Spleen (tissue), 11 donors: ENCODE measurements at regions not wholly inside any gene's neighbourhood (a gene's known extent, or its start where the extent isn't known, plus 50 kb on each side); places are given as distances from the start of the nearest gene placed in this dataset.

Experiments
- DNase-seq: peaks from one replicate; pipeline ENCODE4 v3.0.0-alpha.2; 2020
- H3K27ac ChIP-seq, 8 donors: fragments of 200-600 bp; sonication (generic) in 7 of 8; 1 replicate in 4 of 8; 2 replicates in 4 of 8; pipeline versions ENCODE4 v1.5.0 to v1.8.0; 2016 to 2021; ENCODE audit warnings: inconsistent platforms in 4 of 8, mild to moderate bottlenecking in 4 of 8, moderate library complexity in 1 of 8
- H3K27me3 ChIP-seq, 7 donors: fragments of 200-600 bp; sonication (generic) in 6 of 7; replicated peaks in 1 of 7; 1 replicate in 4 of 7; 2 replicates in 3 of 7; pipeline versions ENCODE4 v1.5.0 to v1.8.0; 2016 to 2021; ENCODE audit warnings: inconsistent platforms in 3 of 7, mild to moderate bottlenecking in 1 of 7
- H3K36me3 ChIP-seq, 6 donors: fragments of 200-600 bp; sonication (generic) in 5 of 6; 1 replicate in 4 of 6; 2 replicates in 2 of 6; pipeline versions ENCODE4 v1.5.0 to v1.8.0; 2016 to 2021; ENCODE audit warnings: inconsistent platforms in 2 of 6
- H3K4me1 ChIP-seq, 6 donors: fragments of 200-600 bp; sonication (generic) in 5 of 6; 1 replicate in 3 of 6; 2 replicates in 3 of 6; pipeline versions ENCODE4 v1.5.0 to v1.8.0; 2016 to 2021; ENCODE audit warnings: inconsistent platforms in 3 of 6
- H3K4me3 ChIP-seq, 8 donors: fragments of 200-600 bp; sonication (generic) in 7 of 8; 1 replicate in 4 of 8; 2 replicates in 4 of 8; pipeline versions ENCODE4 v1.5.0 to v1.8.0; 2016 to 2021; ENCODE audit warnings: inconsistent platforms in 4 of 8, mild to moderate bottlenecking in 4 of 8, moderate library complexity in 2 of 8
- H3K9me3 ChIP-seq, 8 donors: fragments of 200-600 bp; sonication (generic) in 7 of 8; 1 replicate in 4 of 8; 2 replicates in 4 of 8; pipeline versions ENCODE4 v1.5.0 to v1.8.0; 2016 to 2021; ENCODE audit warnings: inconsistent platforms in 4 of 8
- POLR2A ChIP-seq, 3 donors: fragments of 450-650 bp; IDR thresholded peaks; one replicate each; pipeline ENCODE4 v1.5.1; 2017; ENCODE audit warnings: antibody characterized with exemption in 3 of 3, mild to moderate bottlenecking in 1 of 3
- POLR2AphosphoS5 ChIP-seq, 3 donors: sonication (generic); formaldehyde crosslinking; IDR thresholded peaks; one replicate each; pipeline ENCODE4 v1.5.1; 2017; ENCODE audit warnings: antibody characterized with exemption in 3 of 3
- WGBS, 5 donors: extraction: QIAGEN DNeasy Blood & Tissue Kit in 3 of 5; methylation state at CpG; one replicate each; pipeline versions ENCODE4 v1.1.5 to v1.1.7; 2013 to 2018; 5-methylcytosine and 5-hydroxymethylcytosine counted together
- intact Hi-C: fragments of 100-400 bp; cut with DNase I; formaldehyde crosslinking; loops from one replicate; pipeline ENCODE4 v1.15.0; 2023; ENCODE audit warnings: low total_unique reads
- TF ChIP-seq, protein P1 (sequence below), 11 experiments: fragments of 200-600 bp in 7 of 11; fragments of 450-650 bp in 4 of 11; sonication (generic) in 4 of 11; IDR thresholded peaks in 8 of 11; conservative IDR thresholded peaks in 3 of 11; 1 replicate in 7 of 11; 2 replicates in 4 of 11; pipeline versions ENCODE4 v1.4.0 to v1.8.0; 2016 to 2021; ENCODE audit warnings: antibody characterized with exemption in 11 of 11, inconsistent platforms in 4 of 11, mild to moderate bottlenecking in 1 of 11
- donor health status: healthy with polysubstance abuse.
- donor health status: DM: no; HTN: no; CAD: no; lungs with moderate emphysema.
- donor health status: DM: no; HTN: no; CAD: no.
- donor health status: Bipolar disorder and iron deficiency.
- donor health status: healthy.
- donor health status: DM: no; HTN: no; CAD: no.
- donor health status: DM: yes; HTN: yes; CAD: no.

DNA sequence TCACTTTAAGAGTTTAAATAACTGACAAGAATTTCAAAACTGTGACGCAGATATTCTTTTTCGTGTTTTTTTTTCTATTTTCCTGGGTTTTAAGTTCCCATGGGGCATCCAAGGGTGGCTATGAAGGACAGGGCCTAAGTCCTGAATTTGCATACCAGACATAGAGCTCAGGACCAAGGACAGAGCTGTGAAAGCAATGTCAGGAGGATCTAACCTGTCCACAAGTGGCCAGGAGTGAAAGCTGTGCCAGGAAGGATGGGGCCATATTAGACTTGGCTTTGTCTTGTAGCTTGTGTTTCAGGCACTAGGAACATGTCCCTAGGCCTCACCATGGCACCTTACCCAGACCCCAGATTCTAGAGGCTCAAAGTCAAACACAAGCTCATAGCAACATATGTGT, 289.4 kb upstream of the MIR17HG start:
- WGBS, 5 donors, result 70 to 94% (median 80%) methylated on average over 2 of the region's 2 CpGs
- Histone ChIP-seq H3K27me3 (no peaks in the 10 kb centered on the region), H3K4me1 (no peaks in the 10 kb centered on the region), H3K4me3 (no peak overlapping the region), H3K27ac (no peak overlapping the region), H3K36me3 (no peaks in the 10 kb centered on the region), H3K9me3 (peaks cover 0 to 23% (median 12%) of the 10 kb centered on the region in 8 donors)
- no peak for TF ChIP-seq POLR2A (IDR thresholded peaks at IDR 0.05)
- TF ChIP-seq POLR2AphosphoS5 (IDR thresholded peaks at IDR 0.05), result no peak
- TF ChIP-seq, protein P1, sequence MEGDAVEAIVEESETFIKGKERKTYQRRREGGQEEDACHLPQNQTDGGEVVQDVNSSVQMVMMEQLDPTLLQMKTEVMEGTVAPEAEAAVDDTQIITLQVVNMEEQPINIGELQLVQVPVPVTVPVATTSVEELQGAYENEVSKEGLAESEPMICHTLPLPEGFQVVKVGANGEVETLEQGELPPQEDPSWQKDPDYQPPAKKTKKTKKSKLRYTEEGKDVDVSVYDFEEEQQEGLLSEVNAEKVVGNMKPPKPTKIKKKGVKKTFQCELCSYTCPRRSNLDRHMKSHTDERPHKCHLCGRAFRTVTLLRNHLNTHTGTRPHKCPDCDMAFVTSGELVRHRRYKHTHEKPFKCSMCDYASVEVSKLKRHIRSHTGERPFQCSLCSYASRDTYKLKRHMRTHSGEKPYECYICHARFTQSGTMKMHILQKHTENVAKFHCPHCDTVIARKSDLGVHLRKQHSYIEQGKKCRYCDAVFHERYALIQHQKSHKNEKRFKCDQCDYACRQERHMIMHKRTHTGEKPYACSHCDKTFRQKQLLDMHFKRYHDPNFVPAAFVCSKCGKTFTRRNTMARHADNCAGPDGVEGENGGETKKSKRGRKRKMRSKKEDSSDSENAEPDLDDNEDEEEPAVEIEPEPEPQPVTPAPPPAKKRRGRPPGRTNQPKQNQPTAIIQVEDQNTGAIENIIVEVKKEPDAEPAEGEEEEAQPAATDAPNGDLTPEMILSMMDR (IDR thresholded peaks at IDR 0.05 in 8 of 11, conservative IDR thresholded peaks at IDR 0.05 in 3 of 11), result no peak
- intact Hi-C loops, result no loop called here
- no peak for DNase-seq

DNA sequence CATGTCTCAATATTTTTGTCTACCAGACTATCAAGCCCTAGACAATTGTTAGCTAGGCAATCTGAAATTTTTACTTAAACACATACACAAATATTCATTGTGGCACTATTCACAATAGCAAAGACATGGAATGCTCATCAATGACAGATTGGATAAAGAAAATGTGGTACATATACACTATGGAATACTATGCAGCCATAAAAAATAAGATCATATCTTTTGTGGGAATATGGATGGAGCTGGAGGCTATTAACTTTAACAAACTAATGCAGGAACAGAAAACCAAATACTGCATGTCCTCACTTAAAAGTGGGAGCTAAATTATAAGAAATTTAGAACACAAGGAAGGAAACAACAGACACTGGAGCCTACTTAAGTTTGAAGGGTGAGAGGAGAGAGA, 288.6 kb upstream of the MIR17HG start:
- H3K4me1 ChIP-seq, result no peaks in the 10 kb centered on the region
- DNase-seq, result no peak
- H3K9me3 ChIP-seq, result peaks cover 0 to 23% (median 12%) of the 10 kb centered on the region in 8 donors
- TF ChIP-seq POLR2AphosphoS5 (IDR thresholded peaks at IDR 0.05) (no peak), POLR2A (IDR thresholded peaks at IDR 0.05) (no peak)
- TF ChIP-seq, protein P1 (IDR thresholded peaks at IDR 0.05 in 8 of 11, conservative IDR thresholded peaks at IDR 0.05 in 3 of 11), result no peak
- H3K4me3 ChIP-seq, result no peak overlapping the region
- H3K36me3 ChIP-seq, result no peaks in the 10 kb centered on the region
- no peak overlapping the region for H3K27ac ChIP-seq
- intact Hi-C loops, result no loop called here
- no peaks in the 10 kb centered on the region for H3K27me3 ChIP-seq

DNA sequence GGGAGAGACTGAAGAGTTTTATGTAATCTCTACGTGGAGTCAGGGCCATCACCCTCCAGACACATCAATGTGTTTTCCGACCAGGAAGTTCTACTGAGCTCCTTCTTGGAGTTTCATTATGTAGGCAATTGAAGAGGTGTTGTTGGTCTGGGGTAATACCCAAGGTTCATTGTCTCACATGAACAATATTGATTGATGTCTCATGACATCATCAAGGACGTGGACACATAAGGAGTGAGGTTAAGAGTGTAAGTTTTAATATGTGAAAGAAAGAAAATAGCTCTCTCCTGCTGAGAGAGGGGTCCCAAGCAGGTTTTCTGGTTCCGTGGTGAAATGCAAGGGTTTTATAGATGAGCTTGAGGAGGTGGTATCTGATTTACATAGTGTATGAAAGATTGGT, 280.7 kb upstream of the MIR17HG start:
- DNase-seq, result no peak
- TF ChIP-seq, protein P1 (IDR thresholded peaks at IDR 0.05 in 8 of 11, conservative IDR thresholded peaks at IDR 0.05 in 3 of 11), result no peak
- no peak for TF ChIP-seq POLR2AphosphoS5 (IDR thresholded peaks at IDR 0.05)
- TF ChIP-seq POLR2A (IDR thresholded peaks at IDR 0.05), result no peak

DNA sequence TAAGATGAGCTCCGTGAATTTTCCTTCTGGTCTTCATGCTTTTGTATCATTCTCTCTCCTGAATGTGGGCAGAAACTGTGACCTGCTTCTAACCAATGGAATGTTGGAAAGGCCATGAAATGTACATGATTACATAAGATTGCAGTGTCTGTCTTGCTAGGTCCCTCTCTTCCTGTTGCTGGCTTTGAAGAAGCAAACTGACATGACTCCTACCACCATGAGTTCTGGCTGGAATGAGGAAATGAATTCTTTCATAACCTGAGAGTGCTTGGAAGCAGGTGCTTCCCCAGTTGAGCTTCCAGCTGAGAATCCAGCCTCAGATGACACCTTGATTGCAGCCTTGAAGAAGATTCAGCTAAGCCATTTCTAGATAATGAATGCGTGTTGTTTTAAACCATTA, 275.0 kb upstream of the MIR17HG start:
- no peaks in the 10 kb centered on the region for H3K36me3 ChIP-seq
- TF ChIP-seq, protein P1 (IDR thresholded peaks at IDR 0.05 in 8 of 11, conservative IDR thresholded peaks at IDR 0.05 in 3 of 11), result no peak
- TF ChIP-seq POLR2A (IDR thresholded peaks at IDR 0.05), result no peak
- no peak overlapping the region for H3K27ac ChIP-seq
- no peaks in the 10 kb centered on the region for H3K4me1 ChIP-seq
- H3K4me3 ChIP-seq, result no peak overlapping the region
- WGBS, 5 donors, result 78 to 94% (median 83%) methylated on average over 2 of the region's 2 CpGs
- no peaks in the 10 kb centered on the region for H3K9me3 ChIP-seq
- H3K27me3 ChIP-seq, result no peaks in the 10 kb centered on the region
- no peak for DNase-seq
- intact Hi-C loops, result no loop called here

More for the DNA sequence above, 280.7 kb upstream of the MIR17HG start:
- intact Hi-C loops, result no loop called here
- Histone ChIP-seq H3K9me3 (no peaks in the 10 kb centered on the region), H3K27me3 (no peaks in the 10 kb centered on the region), H3K36me3 (no peaks in the 10 kb centered on the region), H3K4me3 (no peak overlapping the region), H3K4me1 (no peaks in the 10 kb centered on the region), H3K27ac (no peak overlapping the region)
- 70 to 77% (median 73%) methylated on average over 4 of the region's 4 CpGs for WGBS, 5 donors
